Activated naive CD4-positive, alpha-beta T cell treated with anti-CD3 and anti-CD28 coated beads for 36 hours (primary cell): ENCODE measurements at regions not wholly inside any gene's neighbourhood (a gene's known extent, or its start where the extent isn't known, plus 50 kb on each side); places are given as distances from the start of the nearest gene placed in this dataset. TPM values are rescaled to one million over a fixed set of nuclear protein-coding genes. Genes with fewer than 3 reads are reported as not detected.

Experiments used
- microRNA-seq: library from miRNA; unstranded; fragments of <30 nt; microRNA quantifications from one replicate; pipeline ENCODE4 v1.2.0, GENCODE V29; 2022; ENCODE audit warnings: borderline microRNAs expressed, borderline replicate concordance

Small RNA genes lying in the stretch of these regions (microRNA-seq; reads per million reads assigned to microRNA genes)
- gene MIR4704 (not detected), gene MIR548X2 (not detected)
